GM04503 (cell line): ENCODE measurements at regions not wholly inside any gene's neighbourhood (a gene's known extent, or its start where the extent isn't known, plus 50 kb on each side); places are given as distances from the start of the nearest gene placed in this dataset.
"Not testable (repeated sequence)": the region's sequence is repeated elsewhere in the genome, so short reads cannot be mapped to it uniquely, and the experiment has no call there.

Experiments used
- DNase-seq: peaks from one replicate; pipeline ENCODE4 v3.0.0-alpha.2; 2012; ENCODE audit warnings: low read depth

GRCh38 chr4:33649471-33649870, 2594.8 kb downstream of the ARAP2 start:
- DNase-seq = no peak

- no peak for DNase-seq
Measured at GRCh38 chr4:33650036-33650435, 2594.3 kb downstream of the ARAP2 start.

DNA sequence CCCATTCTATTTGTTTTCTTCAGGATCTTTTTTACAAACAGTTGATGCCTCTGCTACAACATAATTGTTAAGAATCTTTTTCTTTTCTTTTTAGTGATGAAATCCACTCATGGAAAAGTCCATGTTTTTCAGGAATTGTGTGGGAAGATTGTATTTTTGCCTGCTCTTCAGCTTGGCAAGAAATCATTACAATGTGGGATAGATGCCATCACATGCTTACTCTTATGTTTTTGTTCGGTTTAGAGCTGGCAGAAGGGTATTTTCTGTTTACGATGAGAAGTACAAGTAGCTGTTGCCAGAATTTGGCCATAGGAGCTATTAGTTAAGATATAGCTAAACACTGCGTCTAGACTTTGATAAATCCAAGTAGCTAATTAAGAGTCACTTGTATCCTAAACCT, 2585.3 kb downstream of the ARAP2 start:
- no peak for DNase-seq

DNA sequence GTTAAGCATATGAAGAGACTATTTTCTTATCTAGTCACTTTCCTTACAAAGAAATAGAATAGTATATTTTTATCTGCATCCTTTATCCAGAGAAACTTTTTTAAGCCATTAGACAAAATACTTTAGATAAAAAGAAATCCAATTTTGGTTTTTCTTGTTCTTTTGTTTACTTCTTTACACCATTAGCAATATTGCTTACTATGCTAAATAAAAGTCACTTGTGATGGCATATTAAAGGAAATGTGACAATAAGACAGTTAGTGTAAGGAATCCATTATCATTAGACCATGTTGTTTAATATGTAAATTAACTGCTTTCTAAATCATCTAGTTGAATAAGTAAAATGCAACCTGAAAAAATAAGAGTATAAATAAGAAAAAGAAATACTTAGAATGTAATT, 2582.7 kb downstream of the ARAP2 start:
- no peak for DNase-seq

GRCh38 chr4:33685939-33686338, 2558.4 kb downstream of the ARAP2 start:
- DNase-seq = no peak

- no peak for DNase-seq
Measured at GRCh38 chr4:33696041-33696440, 2548.3 kb downstream of the ARAP2 start.

DNA sequence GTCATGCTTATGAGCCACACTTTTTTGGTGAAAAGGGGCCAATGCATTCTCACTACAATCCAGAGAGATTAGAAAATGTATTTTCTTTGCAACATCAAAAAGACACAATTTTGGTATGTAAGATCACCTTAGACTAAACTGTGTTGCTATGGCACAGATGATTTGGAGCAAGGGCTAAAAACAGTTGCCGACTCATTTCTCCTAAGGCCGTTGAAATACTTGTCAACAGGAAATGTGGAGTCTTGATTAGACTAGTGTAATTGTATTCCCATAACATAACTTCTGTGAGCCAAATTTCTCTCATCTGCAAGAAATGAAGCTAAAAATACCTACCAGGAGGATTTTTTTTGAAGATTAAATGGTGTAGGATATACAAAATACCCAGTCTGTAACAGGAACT, 2547.7 kb downstream of the ARAP2 start:
- DNase-seq = no peak

DNA sequence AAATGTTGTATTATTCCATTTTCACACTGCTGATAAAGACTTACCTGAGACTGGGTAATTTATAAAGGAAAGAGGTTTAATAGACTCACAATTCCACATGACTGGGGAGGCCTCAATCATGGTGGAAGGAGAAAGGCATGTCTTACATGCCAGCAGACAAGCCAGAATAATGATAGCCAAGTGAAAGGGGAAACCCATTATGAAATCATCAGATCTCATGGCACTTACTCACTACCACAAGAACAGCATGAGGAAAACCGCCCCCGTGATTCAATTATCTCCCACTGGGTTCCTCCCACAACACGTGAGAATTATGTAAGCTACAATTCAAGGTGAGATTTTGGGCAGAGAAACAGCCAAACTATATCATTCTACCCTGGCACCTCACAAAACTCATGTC, 2535.1 kb downstream of the ARAP2 start:
- DNase-seq = no peak

- DNase-seq = no peak
Measured at GRCh38 chr4:33711826-33712225, 2532.5 kb downstream of the ARAP2 start.

DNA sequence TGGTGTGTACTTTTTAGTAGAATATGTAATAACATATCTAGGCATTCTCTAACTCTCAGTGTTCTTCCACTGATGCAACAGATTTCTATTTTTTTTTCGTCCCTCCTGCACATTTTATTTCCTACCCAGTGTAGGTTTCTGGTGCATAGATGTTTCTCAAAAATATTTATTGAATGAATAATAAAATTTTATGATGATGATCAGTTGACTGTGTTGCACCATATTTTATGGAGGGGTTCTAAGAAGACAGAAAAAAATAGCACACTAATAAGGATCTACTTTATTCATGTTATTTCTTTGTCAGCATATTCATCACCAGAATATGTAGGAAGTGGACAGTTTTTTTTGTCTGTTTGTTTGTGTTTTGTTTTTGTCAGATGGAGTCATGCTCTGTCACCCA, 2529.3 kb downstream of the ARAP2 start:
- DNase-seq = no peak

DNA sequence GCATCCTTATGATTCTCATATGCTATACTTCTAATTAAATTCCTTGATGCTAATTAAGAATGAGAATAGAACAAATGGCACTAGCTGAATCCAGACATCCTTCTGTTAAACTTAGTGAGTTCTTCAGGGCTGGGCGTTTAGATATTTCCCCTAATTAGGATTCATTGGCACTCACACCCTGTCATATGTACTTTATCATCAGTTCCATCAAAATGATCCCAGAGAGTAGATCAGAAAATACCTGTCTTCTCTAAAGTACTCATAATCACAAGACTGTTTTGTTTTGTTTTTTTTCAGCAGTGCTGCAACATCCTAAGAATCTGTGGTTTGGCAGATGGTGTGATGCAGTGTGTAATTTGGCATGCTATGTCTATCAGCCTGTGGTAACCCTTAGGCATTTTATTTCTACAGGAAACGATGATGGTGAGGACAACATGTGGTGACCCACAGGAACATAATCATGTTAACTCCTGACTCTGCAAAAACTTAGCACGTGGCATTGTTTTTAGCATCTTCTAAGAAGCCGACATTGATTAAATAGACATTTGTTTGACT, 2528.4 kb downstream of the ARAP2 start:
- peak; percentile 89 for DNase-seq

DNA sequence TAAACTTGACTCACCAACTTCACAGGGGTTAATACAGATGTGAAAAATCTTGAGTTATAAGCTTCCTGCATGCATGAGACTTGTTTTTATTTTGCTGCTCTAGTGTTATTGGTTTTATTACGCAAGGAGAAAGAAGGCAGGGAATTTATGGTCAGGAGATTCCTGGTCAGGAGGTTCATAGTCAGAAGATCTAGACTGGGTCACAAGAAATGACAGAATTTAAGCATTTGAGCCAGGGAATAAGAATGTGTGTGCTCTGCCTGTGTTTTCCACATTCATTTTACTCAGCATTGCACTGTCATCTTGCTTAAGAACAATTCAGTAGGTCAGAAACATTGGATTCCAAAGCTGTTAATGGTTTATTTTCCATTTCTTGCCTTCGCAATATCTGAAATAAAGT, 2522.1 kb downstream of the ARAP2 start:
- DNase-seq = peak; percentile 89

DNA sequence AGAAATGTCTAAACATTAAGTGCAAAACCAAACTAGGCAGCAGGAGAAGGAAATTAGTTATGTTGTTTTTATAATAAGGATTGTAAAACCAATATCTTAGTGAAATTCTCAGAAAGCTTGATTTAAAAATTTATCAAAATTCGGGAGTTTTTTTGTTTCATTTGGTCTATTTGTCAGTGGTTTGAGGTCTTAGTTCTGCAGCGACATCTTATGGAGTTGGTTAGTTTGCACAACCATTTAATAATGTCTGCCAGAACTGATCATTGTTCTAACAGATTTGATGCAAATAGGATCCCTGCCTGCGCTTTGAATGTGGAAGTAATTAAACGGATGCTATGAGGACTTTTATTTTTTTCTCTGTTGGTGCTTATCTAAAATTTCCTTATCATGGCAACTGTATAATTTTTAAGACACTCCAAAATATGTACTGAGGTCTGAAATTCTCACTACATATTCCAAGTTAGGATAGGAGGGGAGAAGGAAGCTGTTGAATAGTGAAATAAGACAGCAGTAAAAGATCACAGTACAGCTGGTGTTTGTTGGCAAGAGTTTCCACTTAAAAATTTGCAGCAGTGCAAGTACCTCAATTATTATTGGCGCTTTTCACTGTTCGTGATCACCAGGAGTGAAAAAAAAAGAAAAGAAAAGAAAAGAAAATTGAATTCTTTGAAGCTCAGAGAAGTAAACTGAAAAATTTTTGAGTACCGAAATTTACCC, 2521.4 kb downstream of the ARAP2 start:
- no peak for DNase-seq

- DNase-seq = no peak
Measured at GRCh38 chr4:33724685-33725084, 2519.6 kb downstream of the ARAP2 start.

DNA sequence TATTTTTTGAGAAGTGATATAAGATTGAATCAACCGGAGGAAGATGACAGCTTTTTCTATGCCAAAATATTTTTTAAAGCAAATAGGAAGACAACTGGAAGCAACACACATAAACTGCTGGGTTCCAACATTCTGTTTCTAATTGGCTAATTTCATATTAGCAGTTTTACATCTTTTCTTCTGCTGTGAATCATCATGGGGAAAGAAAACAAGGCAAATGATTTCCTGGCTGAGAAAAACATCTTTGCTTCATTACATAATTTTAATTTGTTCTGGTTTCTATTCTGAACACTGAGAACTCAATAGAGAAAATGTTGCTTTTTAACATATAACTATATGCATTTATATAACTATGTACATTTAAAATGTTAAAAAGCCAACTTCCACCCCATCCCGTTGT, 2518.5 kb downstream of the ARAP2 start:
- DNase-seq = no peak

DNA sequence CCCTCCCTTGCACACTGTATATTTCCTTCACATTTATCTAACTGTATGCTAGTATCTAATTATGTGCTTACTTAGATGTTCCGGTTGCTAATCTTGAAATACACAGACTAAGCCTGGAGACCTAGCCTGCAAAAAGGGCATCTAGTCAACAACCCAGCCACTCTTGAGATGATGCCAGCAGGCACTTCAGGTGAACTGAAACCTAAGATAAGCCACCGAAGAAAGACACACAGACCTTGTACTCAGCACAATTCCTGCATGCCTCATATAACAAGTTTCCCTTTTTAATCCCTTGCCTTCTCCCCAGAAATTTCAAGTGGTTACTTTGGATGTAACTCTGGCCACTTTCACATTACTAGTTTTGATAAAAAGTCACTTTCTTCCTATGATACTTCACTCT, 2506.6 kb downstream of the ARAP2 start:
- DNase-seq = no peak

- no peak for DNase-seq
Measured at GRCh38 chr4:33739884-33740632, 2504.3 kb downstream of the ARAP2 start.

GRCh38 chr4:33740871-33741270, 2503.4 kb downstream of the ARAP2 start:
- not testable (repeated sequence) for DNase-seq

- DNase-seq = no peak
Measured at GRCh38 chr4:33746979-33747378, 2497.3 kb downstream of the ARAP2 start.

- DNase-seq = no peak
Measured at GRCh38 chr4:33751050-33751449, 2493.3 kb downstream of the ARAP2 start.

GRCh38 chr4:33772582-33772981, 2471.7 kb downstream of the ARAP2 start:
- DNase-seq = no peak

- peak; percentile 27 for DNase-seq
Measured at GRCh38 chr4:33780952-33781791, 2463.1 kb downstream of the ARAP2 start.

DNA sequence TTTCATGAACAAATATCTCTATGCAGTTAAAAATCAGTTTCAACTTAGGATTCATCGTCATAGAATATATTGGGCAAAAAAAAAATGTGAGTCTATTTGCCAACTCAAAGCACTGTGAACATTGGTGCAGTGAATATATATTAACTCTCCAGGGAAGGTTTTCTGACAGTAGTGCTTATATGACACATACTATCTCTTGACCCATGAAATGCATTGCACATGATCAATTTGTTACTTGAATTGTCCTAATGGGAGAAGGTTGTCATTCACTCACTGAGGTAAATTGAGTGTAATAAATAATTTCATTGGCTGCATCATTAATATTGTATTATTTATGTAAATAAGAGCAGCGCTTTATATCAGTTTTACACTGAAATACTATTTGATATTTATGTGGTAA, 2458.5 kb downstream of the ARAP2 start:
- DNase-seq = no peak
